ENCODE measurements at regions not wholly inside any gene's neighbourhood (a gene's known extent, or its start where the extent isn't known, plus 50 kb on each side); places are given as distances from the start of the nearest gene placed in this dataset.
"Not testable (repeated sequence)": the region's sequence is repeated elsewhere in the genome, so short reads cannot be mapped to it uniquely, and the experiment has no call there.

DNA sequence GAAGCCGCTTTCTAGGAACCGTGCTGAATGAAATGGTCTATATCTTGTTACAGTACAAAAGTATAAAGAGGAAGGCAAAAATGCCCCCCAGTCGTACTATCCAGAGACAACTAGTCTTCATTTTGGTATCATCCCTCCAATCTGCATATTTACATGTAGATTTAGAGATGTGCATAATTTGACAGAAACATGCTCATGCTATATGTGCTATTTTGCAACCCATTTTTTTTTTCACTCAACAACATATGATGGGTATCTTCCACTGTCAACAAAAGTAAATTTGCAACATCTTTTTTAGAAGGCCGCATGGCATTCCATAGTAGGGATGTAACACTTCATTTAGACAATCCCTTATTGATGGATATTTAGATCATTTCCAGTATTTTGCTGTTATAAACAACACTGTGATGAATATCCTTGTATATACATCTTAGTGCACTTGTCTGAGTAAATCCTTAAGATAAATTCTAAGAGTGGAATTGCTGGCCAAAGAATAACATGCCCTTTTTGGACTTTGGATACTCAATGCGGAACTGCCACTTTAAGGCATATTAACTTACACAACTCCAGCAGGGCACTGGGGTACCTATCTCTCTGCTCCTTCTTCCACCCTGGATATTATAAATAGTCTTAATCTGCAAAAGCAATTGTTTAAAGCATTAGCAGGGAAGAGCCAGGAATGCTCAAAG, 71.1 kb upstream of the SH3PXD2B start:
- no peak for DNase-seq

DNA sequence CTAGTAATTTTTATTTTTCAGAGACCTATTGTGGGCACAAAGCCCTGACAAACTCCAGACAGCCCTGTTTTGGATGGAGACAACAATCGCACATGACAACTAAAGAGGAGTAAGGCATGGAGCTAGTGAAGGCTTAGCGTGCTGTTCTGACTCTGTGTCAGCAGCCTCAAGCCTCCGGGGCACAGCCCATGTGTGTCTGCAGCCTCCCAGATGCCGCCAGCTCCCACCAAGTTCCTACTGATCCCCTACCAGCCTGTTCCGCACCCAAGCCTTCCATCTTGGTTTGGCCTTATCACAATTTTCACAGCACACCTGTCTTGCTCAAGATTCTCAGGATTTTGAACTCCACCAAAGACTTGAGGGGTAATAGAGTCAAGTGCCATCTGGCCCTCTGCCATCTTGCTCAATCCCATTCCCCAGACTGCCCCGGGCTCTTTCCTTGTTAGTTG, 70.3 kb upstream of the SH3PXD2B start:
- no peak for DNase-seq

DNA sequence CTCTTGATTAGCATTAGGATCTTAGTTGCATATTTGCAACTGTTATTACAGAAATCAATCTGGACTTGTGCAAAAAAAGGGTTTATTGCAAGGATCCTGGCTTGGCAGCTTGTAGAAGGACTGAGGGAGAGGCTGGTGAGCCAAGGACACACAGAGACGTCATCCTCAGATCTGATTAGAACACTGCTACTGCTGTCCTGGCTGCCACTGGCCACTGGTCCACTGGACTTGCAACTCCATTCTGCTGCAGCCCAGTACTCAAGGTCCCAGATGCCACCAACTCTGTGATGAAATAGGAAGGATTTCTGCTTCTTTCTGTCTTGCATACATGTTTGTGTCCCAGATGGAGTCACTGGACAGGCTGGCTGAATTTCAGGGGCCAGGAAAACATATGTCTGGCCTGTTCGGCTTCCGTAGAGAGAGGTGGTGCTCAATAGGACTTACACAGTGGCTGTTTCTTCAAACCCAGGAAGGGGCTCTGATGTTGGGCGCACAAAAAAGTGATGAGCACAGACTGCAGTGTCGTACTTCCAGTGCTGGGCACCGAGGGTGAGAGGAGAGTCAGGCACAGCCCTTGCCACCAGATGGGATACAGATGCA, 68.9 kb upstream of the SH3PXD2B start:
- no peak for DNase-seq

DNA sequence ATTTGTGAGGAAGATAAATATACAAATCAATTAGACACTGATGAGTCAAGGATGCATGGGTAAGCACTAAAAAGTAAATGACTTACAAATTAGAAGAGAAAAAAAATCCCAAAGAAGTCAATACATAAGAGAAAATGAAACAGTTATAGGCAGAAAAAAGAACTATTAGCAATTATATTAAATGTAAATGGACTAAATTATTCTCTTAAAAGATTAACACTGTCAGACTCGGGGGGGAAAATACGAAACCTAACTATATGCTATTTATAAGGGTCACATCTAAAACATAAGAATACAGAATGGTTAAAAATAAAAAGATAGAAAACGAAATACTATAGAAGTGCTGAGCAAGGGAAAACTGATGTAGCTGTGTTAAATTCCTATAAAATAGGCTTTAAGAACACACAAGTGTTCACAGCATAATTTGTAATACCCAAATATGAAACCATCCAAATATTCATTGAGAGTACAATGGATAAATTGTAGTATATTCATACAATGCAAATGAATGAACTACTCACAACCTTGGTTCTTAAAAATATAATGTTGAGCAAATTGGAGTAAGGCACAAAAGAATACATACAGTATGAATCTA, 67.1 kb upstream of the SH3PXD2B start:
- no peak for DNase-seq

DNA sequence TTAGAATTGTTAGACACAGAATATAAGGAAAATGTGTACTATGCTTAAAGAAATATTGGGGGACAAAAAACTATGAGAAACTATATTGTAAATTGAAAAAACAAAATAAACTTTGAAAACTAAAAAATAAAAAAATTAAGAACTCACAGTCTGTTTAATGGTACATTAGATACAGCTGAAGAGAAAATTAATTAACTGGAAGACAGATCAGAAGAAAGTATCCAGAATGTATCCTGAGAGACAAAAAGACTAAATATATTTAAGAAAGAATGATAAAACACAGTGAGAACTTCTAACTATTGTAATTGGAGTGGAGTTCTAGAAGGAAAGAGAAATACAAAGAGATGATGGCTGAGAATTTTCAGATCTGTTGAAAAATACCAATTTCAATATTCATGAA, 57.6 kb upstream of the SH3PXD2B start:
- DNase-seq, result no peak

DNA sequence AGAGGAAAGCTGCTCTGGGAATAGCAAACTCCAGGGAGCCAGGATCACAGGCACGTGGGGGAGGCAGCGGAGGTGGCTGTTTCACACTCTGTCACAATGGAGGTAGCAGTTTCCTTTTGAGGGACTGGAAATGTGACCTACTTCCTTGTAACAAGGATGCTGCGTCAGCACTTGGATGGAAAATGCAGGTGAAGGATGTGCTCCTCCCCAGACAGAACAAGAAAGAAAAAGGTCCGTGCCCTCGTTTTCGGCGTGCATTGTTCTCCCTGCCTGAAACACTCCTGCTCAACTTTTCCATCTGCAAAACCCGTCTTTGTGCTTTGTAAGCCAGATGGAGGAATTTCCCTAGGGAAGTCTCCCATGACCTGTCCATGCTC, 55.1 kb upstream of the SH3PXD2B start:
- DNase-seq, result no peak

DNA sequence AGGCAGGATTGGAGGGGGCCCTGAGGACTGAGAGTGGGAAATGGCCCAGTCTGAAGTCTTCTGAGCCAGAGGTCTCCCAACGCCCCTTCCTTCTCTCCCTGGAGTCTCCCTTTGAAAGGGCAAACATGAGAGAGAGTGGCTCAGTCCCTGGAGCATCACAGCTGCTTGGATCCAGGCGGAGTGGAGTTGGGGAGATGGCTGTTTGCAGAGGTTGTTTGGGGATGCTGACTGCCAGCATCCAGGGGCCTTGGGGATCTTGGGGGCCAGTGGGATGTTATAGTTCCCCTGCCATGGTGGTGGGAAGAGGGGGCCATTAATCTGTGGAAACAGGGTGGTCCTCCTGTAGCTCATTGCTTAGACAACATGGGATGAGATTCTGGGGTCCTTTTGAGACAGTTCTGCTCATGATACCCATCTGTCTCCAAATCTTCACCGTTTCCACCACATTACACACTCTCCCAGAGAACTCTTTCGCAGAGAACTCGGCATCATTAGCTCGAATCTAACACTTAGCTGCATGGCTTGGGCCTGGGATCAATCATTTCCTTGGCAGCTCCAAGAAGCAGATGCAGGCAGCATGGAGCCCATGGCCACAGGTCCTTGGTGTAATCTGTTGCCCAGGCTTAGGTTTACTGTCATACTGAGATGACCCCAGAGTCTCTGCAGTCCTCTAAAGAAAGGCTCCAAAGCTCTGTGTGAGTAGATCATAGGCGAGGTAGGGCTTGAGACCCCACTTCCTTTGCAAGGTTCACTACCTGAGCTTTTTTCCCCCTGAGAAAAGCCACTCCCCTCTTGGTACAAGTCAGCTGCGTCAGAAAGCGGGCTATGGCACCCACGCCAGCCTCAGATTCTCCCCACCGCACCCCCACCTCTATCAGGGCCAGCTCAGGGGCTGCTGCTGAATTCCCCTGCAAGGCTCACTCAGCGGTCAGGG, 54.4 kb upstream of the SH3PXD2B start:
- DNase-seq, result no peak

DNA sequence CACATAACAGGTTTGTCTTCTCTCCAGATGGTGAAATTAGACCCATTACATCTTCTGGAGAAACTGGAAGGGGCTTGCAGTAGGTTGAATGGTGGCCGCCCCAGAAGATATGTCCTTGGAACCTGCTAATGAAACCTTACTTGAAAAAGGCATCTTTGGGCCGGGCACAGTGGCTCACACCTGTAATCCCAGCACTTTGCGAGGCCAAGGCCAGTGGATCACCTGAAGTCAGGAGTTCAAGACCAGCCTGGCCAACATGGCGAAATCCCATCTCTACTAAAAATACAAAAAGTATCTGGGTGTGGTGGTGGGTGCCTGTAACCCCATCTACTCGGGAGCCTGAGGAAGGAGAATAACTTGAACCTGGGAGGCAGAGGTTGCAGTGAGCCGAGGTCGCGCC, 53.2 kb upstream of the SH3PXD2B start:
- DNase-seq, result not testable (repeated sequence)

DNA sequence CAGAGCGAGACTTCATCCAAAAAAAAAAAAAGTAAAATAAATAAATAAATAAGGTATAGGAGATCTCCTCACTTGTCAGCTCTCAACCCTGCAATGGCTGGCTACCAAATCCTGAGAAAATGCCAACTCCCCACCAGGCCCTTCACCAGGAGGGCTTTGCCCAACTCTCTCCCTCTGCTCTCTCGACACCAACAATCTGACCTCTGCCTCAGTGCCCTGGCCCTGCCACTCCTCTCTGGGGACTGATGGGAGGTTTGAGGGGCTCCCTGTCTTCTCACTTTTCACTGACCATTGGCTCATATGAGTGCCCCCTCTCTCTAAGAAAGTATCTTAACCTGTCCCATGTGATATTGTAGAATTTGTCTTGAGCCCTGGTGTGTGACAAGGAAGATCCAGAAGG, 52.6 kb upstream of the SH3PXD2B start:
- DNase-seq, result no peak

DNA sequence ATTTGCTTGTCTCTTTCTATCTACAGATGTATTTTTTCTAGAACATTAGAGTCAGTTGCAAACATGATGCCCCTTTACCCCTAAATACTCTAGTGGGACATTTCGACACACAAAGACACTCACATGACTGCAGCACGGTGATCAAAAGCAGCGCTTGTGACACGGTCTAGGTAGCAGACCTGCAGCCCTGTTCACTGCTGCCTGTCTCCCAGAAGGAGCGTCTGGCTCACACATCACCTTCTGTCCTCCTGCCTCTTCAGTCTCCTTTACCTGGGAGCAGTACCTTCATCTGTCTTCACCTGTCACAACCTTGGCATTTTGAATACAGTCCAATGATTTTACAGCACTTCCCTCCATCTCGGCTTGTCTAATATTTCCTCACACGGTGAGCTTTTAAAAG, 51.9 kb upstream of the SH3PXD2B start:
- no peak for DNase-seq

DNA sequence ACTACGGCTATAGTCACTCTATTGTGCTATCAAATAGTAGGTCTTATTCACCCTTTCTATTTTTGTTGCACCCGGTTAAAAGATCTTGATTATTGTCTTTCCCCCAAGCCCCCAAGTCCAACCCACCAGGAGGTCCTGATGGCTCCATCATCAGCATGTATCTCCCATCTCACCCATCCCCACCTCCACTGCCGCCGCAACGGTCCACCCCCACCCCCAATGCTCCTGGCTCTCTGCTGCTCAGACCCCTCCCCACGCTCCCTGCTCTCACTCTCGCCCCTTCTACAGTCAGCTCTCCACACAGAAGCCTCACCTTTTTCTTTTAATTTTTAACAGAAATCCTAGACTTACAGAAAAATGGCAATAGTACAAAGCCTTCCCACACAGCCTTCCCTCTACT, 51.5 kb upstream of the SH3PXD2B start:
- no peak for DNase-seq

DNA sequence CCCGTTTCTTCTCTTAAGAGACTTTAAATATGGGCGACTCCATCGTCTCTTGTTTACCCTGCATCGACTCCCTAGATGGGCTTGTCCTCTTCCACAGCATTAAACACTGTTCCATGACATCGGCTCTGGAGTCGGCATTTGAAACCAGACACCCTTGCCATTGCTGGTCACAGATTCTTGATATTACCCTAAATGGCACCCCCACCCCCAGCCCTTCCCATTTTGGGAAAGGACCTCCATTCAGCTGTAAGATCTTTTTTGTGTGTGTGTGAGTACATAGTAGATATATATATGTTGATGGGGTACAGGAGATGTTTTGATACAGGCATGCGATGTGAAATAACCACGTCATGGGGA, 51.1 kb upstream of the SH3PXD2B start:
- DNase-seq, result no peak

DNA sequence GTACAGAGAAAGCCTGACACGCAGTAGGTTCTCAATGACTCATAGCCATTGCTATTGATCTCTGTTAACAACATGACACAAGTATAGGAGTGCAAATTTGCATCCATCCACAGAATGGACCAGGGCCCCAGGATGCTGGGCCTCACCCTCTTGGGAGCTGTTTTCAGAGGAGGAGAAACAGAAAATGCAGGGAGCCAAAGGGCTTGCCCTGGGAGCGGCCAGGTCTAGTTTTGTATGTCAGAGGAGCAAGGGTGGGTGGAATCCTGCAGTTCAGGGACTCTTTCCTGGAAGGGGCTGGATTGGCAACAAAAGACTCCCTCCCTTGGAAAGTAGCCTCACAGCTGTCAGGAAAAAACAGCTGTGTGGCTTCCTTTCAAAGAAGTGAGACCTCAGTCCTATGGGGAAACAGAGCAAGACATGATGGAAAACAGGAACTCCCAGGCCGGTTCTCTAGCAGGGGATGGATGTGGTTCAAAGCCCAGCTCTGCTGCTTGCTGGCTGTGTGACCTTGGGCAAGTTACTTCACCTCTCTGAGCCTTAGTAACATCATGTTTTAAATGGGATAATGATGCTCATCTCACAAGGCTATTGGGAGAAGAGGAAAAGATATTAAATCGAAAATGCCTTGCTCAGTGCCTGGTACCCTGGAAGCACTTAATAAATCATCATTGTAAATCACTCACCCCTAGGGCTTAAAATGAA, 50.5 kb upstream of the SH3PXD2B start:
- DNase-seq, result no peak

DNA sequence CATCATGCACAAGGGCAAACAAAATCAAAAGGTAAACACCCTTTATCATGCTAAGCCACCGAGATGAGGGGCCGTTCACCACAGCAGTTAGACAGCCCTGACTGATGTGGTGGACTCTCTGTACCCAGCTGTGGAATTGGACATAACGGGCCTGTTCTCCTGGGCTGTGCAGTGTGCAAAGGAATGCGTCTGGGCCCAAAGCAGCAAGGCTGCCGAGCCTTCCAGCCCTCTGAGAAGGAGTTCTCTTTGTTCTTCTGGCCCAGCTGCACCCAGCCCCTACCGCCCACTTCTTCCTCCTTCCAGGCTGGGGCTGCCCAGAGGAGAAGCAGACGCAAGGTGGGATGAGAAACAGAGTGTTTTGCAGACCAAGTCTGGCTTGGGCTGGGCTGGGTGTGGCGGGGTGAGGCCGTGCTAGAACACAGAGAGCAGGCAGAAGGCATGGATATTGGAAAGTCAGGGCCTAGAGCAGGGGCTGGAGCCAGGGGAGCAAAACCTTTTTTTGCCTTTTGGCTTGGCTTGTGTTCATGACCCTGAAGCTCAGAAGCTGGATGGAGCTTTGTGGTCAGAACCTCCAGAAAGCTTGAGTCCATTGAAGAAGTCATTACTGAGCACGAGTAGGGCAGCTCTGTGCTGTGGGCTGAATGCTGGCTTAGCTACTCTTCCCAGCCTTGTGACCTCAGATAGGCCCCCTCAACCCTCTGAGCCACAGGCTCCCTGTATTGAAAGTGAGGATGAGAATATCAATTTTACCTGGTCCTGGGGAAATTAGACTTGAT, 49.8 kb upstream of the SH3PXD2B start:
- DNase-seq, result no peak

All from NCI-H146 (cell line).